Naive thymus-derived CD4-positive, alpha-beta T cell (primary cell): ENCODE measurements at regions not wholly inside any gene's neighbourhood (a gene's known extent, or its start where the extent isn't known, plus 50 kb on each side); places are given as distances from the start of the nearest gene placed in this dataset.

ENCODE experiments used
- ATAC-seq: fragments of 150-1000 bp; cut with Tn5 transposase; 2 replicates; pipeline ENCODE4 v1.10.0; 2021; ENCODE audit warnings: mild to moderate bottlenecking, moderate library complexity
- CTCF ChIA-PET: fragments of 350-600 bp; sonication (Branson Sonifier 250); formaldehyde crosslinking; loops from one replicate; lab custom pipeline; 2021; ENCODE audit warnings: antibody characterized with exemption; lab: Charles Lee
- POLR2A ChIA-PET: fragments of 350-600 bp; sonication (Branson Sonifier 250); formaldehyde crosslinking; loops from one replicate; lab custom pipeline; 2021; ENCODE audit warnings: antibody characterized with exemption, inconsistent platforms; lab: Charles Lee
- DNase-seq, 9 donors: peaks; one replicate each; pipeline versions ENCODE4 v3.0.0 to v3.0.0-alpha.2; 2020 to 2022; ENCODE audit warnings: mixed read lengths in 1 of 9
- H3K27ac ChIP-seq: one replicate; pipeline ENCODE4 v1.7.0; 2013; ENCODE audit warnings: mild to moderate bottlenecking, low read depth, low read length, moderate library complexity
- H3K27me3 ChIP-seq, 2 donors: one replicate each; pipeline ENCODE4 v1.7.0; 2013; ENCODE audit warnings: low read length in 2 of 2, mild to moderate bottlenecking in 2 of 2, moderate library complexity in 2 of 2; ENCODE audit not compliant: control insufficient read depth in 2 of 2, insufficient read depth in 2 of 2
- H3K36me3 ChIP-seq, 3 experiments: 1 replicate in 2 of 3; 2 replicates in 1 of 3; pipeline ENCODE4 v1.7.0; 2013; ENCODE audit warnings: low read length in 3 of 3, mild to moderate bottlenecking in 3 of 3, moderate library complexity in 1 of 3; ENCODE audit not compliant: insufficient read depth in 3 of 3, control insufficient read depth in 2 of 3
- H3K4me1 ChIP-seq, 2 donors: one replicate each; pipeline ENCODE4 v1.7.0; 2013; ENCODE audit warnings: low read length in 2 of 2, mild to moderate bottlenecking in 2 of 2, moderate library complexity in 1 of 2; ENCODE audit not compliant: control insufficient read depth in 2 of 2, insufficient read depth in 2 of 2
- H3K4me3 ChIP-seq: 2 replicates; pipeline ENCODE4 v1.7.0; 2013; ENCODE audit warnings: mild to moderate bottlenecking, low read length
- H3K9me3 ChIP-seq, 3 experiments: 1 replicate in 2 of 3; 2 replicates in 1 of 3; pipeline ENCODE4 v1.7.0; 2013; ENCODE audit warnings: low read length in 3 of 3; ENCODE audit not compliant: control insufficient read depth in 2 of 3
- H3K27ac Mint-ChIP-seq, 9 donors: one replicate each; pipeline ENCODE4 v1.8.0; 2020 to 2022; ENCODE audit warnings: mixed read lengths in 9 of 9, mild to moderate bottlenecking in 8 of 9, moderate library complexity in 5 of 9, inconsistent platforms in 2 of 9
- H3K27me3 Mint-ChIP-seq, 5 donors: one replicate each; pipeline ENCODE4 v1.8.0; 2021 to 2022; ENCODE audit warnings: mixed read lengths in 5 of 5, mild to moderate bottlenecking in 1 of 5
- H3K36me3 Mint-ChIP-seq, 5 donors: one replicate each; pipeline ENCODE4 v1.8.0; 2020 to 2022; ENCODE audit warnings: mixed read lengths in 5 of 5, mild to moderate bottlenecking in 3 of 5, inconsistent platforms in 1 of 5
- H3K4me1 Mint-ChIP-seq, 7 donors: one replicate each; pipeline ENCODE4 v1.8.0; 2020 to 2022; ENCODE audit warnings: mixed read lengths in 7 of 7, mild to moderate bottlenecking in 3 of 7, inconsistent platforms in 1 of 7
- H3K4me3 Mint-ChIP-seq, 10 donors: one replicate each; pipeline ENCODE4 v1.8.0; 2020 to 2022; ENCODE audit warnings: mild to moderate bottlenecking in 10 of 10, mixed read lengths in 10 of 10, moderate library complexity in 6 of 10, inconsistent platforms in 2 of 10
- H3K9me3 Mint-ChIP-seq, 11 donors: one replicate each; pipeline ENCODE4 v1.8.0; 2020 to 2022; ENCODE audit warnings: mixed read lengths in 11 of 11, mild to moderate bottlenecking in 4 of 11, inconsistent platforms in 1 of 11, moderate library complexity in 1 of 11
- intact Hi-C, 2 donors: fragments of 100-400 bp; cut with micrococcal nuclease; formaldehyde crosslinking; loops; one replicate each; pipeline ENCODE4 v1.15.1; 2023

DNA sequence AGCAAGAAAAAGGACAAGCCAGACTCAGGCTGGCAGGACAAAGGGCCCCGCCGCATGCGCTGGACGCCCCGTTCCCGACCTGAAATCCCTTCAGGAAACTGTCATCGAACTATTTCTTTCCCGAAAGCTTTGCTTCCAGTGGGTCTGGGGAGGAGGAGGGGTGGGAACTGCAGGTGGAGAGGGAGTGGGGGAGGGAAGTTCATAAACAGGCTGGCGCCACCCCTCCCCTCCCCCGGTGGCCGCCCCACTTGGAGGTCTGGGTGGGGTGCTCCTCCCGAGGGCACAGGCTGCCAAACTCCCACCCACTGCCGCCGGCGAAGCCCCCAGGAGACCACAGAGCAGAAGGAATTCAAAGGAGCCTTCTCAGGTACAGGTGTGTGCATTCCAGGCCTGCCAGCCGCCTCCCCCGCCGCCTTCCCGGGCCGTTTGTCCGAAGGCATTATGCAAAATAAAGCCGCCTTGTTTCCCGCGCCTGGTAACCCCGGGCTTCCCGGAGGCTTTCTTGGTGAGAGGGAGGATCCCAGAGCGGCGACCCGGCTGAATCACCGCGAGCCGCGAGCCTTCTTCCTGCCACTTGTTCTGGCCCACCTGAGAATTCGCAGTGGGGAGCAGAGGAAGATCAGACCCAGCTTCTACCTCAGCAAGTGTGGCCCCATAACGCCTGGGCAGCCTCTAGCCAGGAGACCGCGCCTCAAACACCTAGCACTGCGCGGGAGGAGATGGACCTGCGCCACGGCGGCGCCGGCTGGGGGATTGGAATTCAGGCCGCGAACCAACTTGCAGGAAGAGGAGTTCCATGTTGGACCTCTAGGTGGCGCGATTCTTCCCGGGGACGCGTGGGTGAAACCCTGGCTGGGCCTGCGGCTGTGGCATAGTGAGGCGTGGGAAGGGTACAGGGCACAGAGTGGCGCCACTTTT lies 101.9 kb downstream of the FOXI3 start:
- Mint-ChIP-seq H3K4me3 (peak overlapping the region; percentile 66 to 81 (median 74)), H3K27ac (no peak overlapping the region), H3K27me3 (peaks cover 31 to 61% (median 36%) of the 10 kb centered on the region in 5 donors), H3K4me1 (peaks cover 0 to 13% (median 4%) of the 10 kb centered on the region in 7 donors), H3K36me3 (peaks cover 0 to 5% (median 0%) of the 10 kb centered on the region in 5 donors), H3K9me3 (peaks cover 0 to 4% (median 0%) of the 10 kb centered on the region in 11 donors)
- H3K27ac ChIP-seq, result no peak overlapping the region
- ChIA-PET CTCF (no interaction called here), POLR2A (no interaction called here)
- intact Hi-C loops, result loop anchor here in 1 of 2 donors (10.0 kb wide), 1 partner anchor 314 kb away; no protein-coding TSS in a partner anchor
- no peaks in the 10 kb centered on the region for H3K4me1 ChIP-seq
- H3K36me3 ChIP-seq, result no peaks in the 10 kb centered on the region
- no peaks in the 10 kb centered on the region for H3K27me3 ChIP-seq
- H3K4me3 ChIP-seq, result peak overlapping the region; percentile 53
- DNase-seq (peak; percentile 15 to 71 (median 49)), ATAC-seq (peak; percentile 74)
- no peaks in the 10 kb centered on the region for H3K9me3 ChIP-seq

DNA sequence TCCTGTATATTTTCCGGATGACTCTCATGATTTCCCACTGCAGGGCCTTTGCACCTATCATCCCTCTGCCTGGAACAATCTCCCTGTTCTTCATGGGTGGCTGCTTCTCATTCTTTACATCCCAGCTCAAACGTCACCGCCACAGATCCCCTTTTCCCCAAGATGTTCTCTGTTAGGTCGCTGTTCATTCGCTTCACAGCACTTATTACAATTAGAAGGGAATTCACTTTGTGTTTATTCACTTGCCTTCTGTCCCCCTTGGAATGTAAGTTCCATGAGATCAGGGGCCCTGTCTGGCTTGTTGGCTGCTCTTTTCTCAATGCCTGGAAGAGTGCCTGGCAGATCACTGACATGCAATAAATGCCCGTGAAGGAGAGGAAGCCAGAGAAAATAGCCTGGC lies 106.7 kb downstream of the FOXI3 start:
- POLR2A ChIA-PET, result no interaction called here
- Histone ChIP-seq H3K4me1 (no peaks in the 10 kb centered on the region), H3K4me3 (no peak overlapping the region), H3K9me3 (no peaks in the 10 kb centered on the region), H3K36me3 (no peaks in the 10 kb centered on the region), H3K27ac (no peak overlapping the region), H3K27me3 (no peaks in the 10 kb centered on the region)
- Mint-ChIP-seq H3K36me3 (no peaks in the 10 kb centered on the region), H3K4me3 (no peak overlapping the region), H3K4me1 (peaks cover 0 to 10% (median 6%) of the 10 kb centered on the region in 7 donors), H3K27ac (no peak overlapping the region), H3K9me3 (peaks cover 0 to 4% (median 2%) of the 10 kb centered on the region in 11 donors), H3K27me3 (peaks cover 14 to 32% (median 20%) of the 10 kb centered on the region in 5 donors)
- no peak for DNase-seq
- no peak for ATAC-seq
- CTCF ChIA-PET, result no interaction called here
- intact Hi-C loops, result no loop called here

- Histone ChIP-seq H3K27ac (no peak overlapping the region), H3K9me3 (no peaks in the 10 kb centered on the region), H3K27me3 (no peaks in the 10 kb centered on the region), H3K36me3 (no peaks in the 10 kb centered on the region), H3K4me3 (no peak overlapping the region), H3K4me1 (no peaks in the 10 kb centered on the region)
- intact Hi-C loops, result no loop called here
- ATAC-seq, result no peak
- Mint-ChIP-seq H3K27me3 (peaks cover 0 to 21% (median 13%) of the 10 kb centered on the region in 5 donors), H3K9me3 (peaks cover 0 to 10% (median 3%) of the 10 kb centered on the region in 11 donors), H3K36me3 (peaks cover 0 to 1% (median 0%) of the 10 kb centered on the region in 5 donors), H3K4me3 (peak overlapping the region in 3 of 10 donors; percentile 18 to 51 (median 40)), H3K4me1 (peaks cover 0 to 9% (median 3%) of the 10 kb centered on the region in 7 donors), H3K27ac (peak overlapping the region in 1 of 9 donors; percentile 65)
- CTCF ChIA-PET, result no interaction called here
- DNase-seq, result no peak
- POLR2A ChIA-PET, result interaction anchor here (0.8 kb wide), 1 partner anchor 1929 kb away, joined by 3 read pairs; no protein-coding TSS in a partner anchor
Measured at GRCh38 chr2:88342749-88343148, 109.7 kb downstream of the FOXI3 start.

DNA sequence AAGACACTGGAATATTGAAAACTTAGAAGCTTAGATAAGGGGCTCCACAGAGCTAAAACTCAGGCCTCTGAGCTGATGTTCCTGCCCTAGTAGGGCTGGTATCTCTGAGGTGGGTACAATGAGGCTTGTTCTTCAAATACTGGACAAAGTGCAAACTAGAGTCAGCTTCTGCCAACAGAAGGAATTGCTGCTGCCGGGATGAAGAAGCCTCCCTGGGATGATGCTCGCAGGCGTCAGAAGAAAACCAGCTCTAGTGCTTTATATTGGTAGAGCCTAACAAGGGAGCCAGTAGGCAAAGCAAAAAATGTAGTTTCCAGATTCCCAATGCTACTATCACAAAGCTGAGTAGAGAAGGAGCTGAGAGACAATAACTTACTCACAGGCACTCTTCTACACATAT lies 118.1 kb downstream of the FOXI3 start:
- no peak overlapping the region for H3K27ac Mint-ChIP-seq
- Histone ChIP-seq H3K27ac (no peak overlapping the region), H3K27me3 (no peaks in the 10 kb centered on the region), H3K9me3 (no peaks in the 10 kb centered on the region), H3K4me1 (no peaks in the 10 kb centered on the region), H3K36me3 (no peaks in the 10 kb centered on the region), H3K4me3 (no peak overlapping the region)
- no peaks in the 10 kb centered on the region for H3K36me3 Mint-ChIP-seq
- no peak for DNase-seq
- peaks cover 0 to 2% (median 0%) of the 10 kb centered on the region in 11 donors for H3K9me3 Mint-ChIP-seq
- H3K4me3 Mint-ChIP-seq, result no peak overlapping the region
- CTCF ChIA-PET, result no interaction called here
- intact Hi-C loops, result loop anchor here in 1 of 2 donors (5.0 kb wide), 1 partner anchor 338 kb away; no protein-coding TSS in a partner anchor
- no peak for ATAC-seq
- H3K4me1 Mint-ChIP-seq, result no peaks in the 10 kb centered on the region
- POLR2A ChIA-PET, result interaction anchor here (0.6 to 1.1 kb wide), 2 partner anchors 23 to 151 kb away, joined by 3 read pairs; no protein-coding TSS in a partner anchor
- peaks cover 23 to 46% (median 31%) of the 10 kb centered on the region in 5 donors for H3K27me3 Mint-ChIP-seq

GRCh38 chr2:88331239-88331638 lies 121.3 kb downstream of the FOXI3 start:
- POLR2A ChIA-PET, result no interaction called here

DNA sequence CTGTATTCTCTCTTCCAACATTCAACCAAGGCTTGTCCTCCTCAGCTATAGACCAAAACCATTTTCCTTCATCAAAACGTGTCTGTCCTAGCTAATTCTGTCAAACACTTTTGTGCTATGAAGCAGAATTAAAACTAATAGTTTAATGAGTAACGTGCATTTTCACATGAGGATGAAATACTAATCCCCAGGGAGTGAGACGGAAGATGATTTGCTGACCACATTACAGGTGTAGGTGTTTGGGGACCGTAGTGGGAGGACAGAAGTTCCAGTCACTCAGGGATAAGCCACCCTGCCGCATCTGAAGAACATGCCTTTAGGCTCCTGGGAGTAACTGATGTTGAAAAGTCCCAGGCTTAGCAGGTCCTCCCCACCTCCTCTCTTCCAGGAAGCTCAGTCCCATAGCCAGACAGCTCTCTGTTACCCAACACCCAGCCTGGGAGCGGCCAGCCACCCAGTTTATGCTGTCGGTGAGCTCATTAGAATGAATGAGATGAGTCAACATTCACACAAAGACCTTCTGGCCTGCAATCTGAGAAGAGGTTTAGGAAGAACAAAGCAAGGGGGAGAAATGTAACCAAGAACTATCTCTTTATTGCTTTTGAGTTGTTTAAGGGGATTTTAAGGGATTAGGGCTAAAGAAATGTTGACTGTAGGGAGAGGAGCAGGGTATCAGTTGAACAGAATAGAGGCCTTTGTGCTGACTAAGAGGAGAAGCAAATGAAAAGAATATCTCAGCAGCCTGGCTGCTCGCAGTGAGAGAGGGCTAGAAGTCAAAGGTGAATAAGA lies 122.5 kb downstream of the FOXI3 start:
- DNase-seq (no peak), ATAC-seq (no peak)
- H3K27me3 ChIP-seq, result no peaks in the 10 kb centered on the region
- no peaks in the 10 kb centered on the region for H3K4me1 Mint-ChIP-seq
- peaks cover 0 to 2% (median 0%) of the 10 kb centered on the region in 11 donors for H3K9me3 Mint-ChIP-seq
- peaks cover 20 to 38% (median 33%) of the 10 kb centered on the region in 5 donors for H3K27me3 Mint-ChIP-seq
- H3K36me3 Mint-ChIP-seq, result no peaks in the 10 kb centered on the region
- H3K27ac ChIP-seq, result no peak overlapping the region
- ChIA-PET POLR2A (no interaction called here), CTCF (no interaction called here)
- H3K36me3 ChIP-seq, result no peaks in the 10 kb centered on the region
- no peak overlapping the region for H3K27ac Mint-ChIP-seq
- intact Hi-C loops, result loop anchor here in 1 of 2 donors (5.0 kb wide), 1 partner anchor 342 kb away; no protein-coding TSS in a partner anchor
- H3K4me3 Mint-ChIP-seq, result no peak overlapping the region
- no peaks in the 10 kb centered on the region for H3K4me1 ChIP-seq
- H3K9me3 ChIP-seq, result no peaks in the 10 kb centered on the region
- H3K4me3 ChIP-seq, result no peak overlapping the region

More at GRCh38 chr2:88331239-88331638, 121.3 kb downstream of the FOXI3 start:
- H3K4me3 Mint-ChIP-seq, result no peak overlapping the region
- peaks cover 18 to 38% (median 33%) of the 10 kb centered on the region in 5 donors for H3K27me3 Mint-ChIP-seq
- Histone ChIP-seq H3K4me1 (no peaks in the 10 kb centered on the region), H3K9me3 (no peaks in the 10 kb centered on the region), H3K36me3 (no peaks in the 10 kb centered on the region), H3K27me3 (no peaks in the 10 kb centered on the region), H3K4me3 (no peak overlapping the region), H3K27ac (no peak overlapping the region)
- no peaks in the 10 kb centered on the region for H3K4me1 Mint-ChIP-seq
- no peak for DNase-seq
- peaks cover 0 to 2% (median 0%) of the 10 kb centered on the region in 11 donors for H3K9me3 Mint-ChIP-seq
- intact Hi-C loops, result loop anchor here in 1 of 2 donors (5.0 kb wide), 1 partner anchor 341 kb away; no protein-coding TSS in a partner anchor
- H3K36me3 Mint-ChIP-seq, result no peaks in the 10 kb centered on the region
- peak overlapping the region in 1 of 9 donors; percentile 55 for H3K27ac Mint-ChIP-seq
- CTCF ChIA-PET, result no interaction called here
- ATAC-seq, result no peak
